ENCODE measurements at regions not wholly inside any gene's neighbourhood (a gene's known extent, or its start where the extent isn't known, plus 50 kb on each side); places are given as distances from the start of the nearest gene placed in this dataset.
A peak's percentile ranks its signal among the peaks of the same experiment; 100 is the strongest.

DNA sequence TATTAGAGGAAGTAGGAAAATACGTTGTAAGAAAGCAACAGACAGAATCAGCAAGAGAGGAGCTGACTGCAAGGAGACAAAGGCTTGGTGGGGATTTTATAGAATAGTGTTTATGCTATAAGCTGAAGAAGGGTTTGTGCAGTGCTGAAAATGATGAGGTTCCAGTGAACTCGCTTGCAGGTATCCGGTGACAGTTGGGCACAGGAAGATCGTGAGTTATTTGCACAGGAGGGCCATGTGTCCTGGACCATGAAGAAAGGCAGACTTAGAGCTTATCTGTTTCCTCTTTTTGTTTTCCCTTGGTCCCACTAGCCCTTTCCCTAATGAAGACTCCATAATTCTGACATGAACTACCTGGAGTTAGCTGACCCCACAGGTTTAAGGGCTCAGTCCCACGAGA lies 61.4 kb downstream of the NXNL2 start:
- H3K27ac ChIP-seq (replicated peaks): no peak overlapping the region
- H3K9me3 ChIP-seq (replicated peaks): no peaks in the 10 kb centered on the region
- intact Hi-C loops (cut with micrococcal nuclease): no loop called here
- no peaks in the 10 kb centered on the region for H3K36me3 ChIP-seq
- H3K4me3 ChIP-seq: no peak overlapping the region
- H3K4me1 ChIP-seq: no peaks in the 10 kb centered on the region
- no peak for DNase-seq
- TF ChIP-seq, protein P1, sequence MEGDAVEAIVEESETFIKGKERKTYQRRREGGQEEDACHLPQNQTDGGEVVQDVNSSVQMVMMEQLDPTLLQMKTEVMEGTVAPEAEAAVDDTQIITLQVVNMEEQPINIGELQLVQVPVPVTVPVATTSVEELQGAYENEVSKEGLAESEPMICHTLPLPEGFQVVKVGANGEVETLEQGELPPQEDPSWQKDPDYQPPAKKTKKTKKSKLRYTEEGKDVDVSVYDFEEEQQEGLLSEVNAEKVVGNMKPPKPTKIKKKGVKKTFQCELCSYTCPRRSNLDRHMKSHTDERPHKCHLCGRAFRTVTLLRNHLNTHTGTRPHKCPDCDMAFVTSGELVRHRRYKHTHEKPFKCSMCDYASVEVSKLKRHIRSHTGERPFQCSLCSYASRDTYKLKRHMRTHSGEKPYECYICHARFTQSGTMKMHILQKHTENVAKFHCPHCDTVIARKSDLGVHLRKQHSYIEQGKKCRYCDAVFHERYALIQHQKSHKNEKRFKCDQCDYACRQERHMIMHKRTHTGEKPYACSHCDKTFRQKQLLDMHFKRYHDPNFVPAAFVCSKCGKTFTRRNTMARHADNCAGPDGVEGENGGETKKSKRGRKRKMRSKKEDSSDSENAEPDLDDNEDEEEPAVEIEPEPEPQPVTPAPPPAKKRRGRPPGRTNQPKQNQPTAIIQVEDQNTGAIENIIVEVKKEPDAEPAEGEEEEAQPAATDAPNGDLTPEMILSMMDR (IDR thresholded peaks at IDR 0.05; ENCODE audit: borderline replicate concordance): no peak
- peaks cover 19% of the 10 kb centered on the region for H3K27me3 ChIP-seq (ENCODE audit: low read depth)

DNA sequence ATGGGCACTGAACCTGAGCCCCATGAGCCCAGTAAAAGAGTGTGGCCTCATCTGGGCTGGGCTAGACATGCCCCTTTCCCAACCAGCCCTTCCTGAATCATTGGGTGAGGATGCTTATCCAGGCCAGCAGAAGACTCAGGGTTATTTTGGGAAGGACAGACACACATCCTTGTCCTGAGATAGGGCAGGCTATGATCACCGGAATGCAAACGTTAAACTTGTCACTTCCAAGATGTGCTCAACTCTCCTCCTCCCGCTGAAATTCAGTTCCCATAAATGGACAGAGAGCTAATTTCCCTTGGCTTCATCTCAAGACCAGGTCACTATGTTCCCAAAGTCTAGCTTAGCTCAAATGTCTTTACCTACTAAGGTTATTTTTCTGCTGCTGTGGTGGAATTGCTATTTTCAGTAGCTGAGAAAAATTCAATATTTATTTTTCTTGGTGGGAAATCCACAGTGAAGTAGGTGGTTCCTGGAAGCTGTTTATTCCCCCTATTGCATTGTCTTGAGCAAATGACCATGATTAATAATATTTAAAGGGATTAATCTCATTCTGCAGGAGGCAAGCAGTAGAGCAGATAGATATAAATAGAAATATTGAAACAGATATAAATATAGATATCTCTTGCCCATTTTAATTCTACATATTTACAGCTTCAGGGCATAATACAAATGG lies 70.0 kb downstream of the NXNL2 start:
- Histone ChIP-seq H3K27me3 (ENCODE audit: low read depth) (no peaks in the 10 kb centered on the region), H3K4me3 (no peak overlapping the region), H3K9me3 (replicated peaks) (peaks cover 8% of the 10 kb centered on the region), H3K36me3 (no peaks in the 10 kb centered on the region), H3K27ac (replicated peaks) (peak overlapping the region; percentile 66), H3K4me1 (peaks cover 17% of the 10 kb centered on the region)
- intact Hi-C loops (cut with micrococcal nuclease): no loop called here
- DNase-seq: no peak
- TF ChIP-seq, protein P1 (IDR thresholded peaks at IDR 0.05; ENCODE audit: borderline replicate concordance): no peak

DNA sequence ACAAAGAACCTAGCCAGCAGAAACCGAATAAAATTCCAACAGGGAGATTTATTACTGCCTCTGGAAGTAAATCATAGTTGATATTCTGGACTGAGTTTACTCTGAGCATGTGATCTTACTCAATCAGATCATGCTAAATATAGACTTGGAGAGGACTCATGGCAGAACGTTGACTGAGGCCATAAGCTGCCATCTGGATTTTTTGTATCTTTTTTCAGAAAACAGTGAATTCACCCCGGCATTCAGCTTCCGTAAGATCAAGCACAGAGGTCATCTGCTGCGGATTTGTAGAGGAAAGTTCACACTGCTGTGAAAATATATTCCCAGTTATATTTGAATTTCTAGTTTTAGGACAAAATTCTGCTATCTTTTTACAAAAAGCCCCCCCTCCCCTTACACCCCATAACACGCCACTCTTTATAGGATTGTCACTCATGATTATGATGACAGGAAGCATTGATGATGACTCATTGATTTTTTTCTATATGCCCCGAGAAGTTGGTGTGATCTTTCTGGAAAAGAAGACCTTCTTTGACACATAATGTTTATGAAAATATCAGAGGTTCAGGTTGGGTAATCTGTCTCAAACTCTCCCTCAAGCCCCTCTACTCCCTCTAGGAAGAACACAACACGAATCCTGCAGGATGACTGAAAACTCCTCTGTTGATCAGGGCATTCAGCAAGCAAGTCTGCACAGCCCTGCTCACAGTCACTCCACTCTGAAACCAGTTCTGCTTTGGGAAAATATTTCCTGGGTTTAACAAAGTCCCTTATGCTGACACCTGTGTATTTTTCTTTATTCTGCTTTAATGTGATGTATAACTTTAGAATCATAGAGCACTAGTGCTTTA lies 70.8 kb downstream of the NXNL2 start:
- Histone ChIP-seq H3K4me1 (peaks cover 17% of the 10 kb centered on the region), H3K9me3 (replicated peaks) (peaks cover 8% of the 10 kb centered on the region), H3K4me3 (no peak overlapping the region), H3K36me3 (no peaks in the 10 kb centered on the region), H3K27ac (replicated peaks) (peak overlapping the region; percentile 66), H3K27me3 (ENCODE audit: low read depth) (no peaks in the 10 kb centered on the region)
- TF ChIP-seq, protein P1 (IDR thresholded peaks at IDR 0.05; ENCODE audit: borderline replicate concordance): no peak
- intact Hi-C loops (cut with micrococcal nuclease): no loop called here
- no peak for DNase-seq

- H3K4me3 ChIP-seq: no peak overlapping the region
- no peaks in the 10 kb centered on the region for H3K4me1 ChIP-seq
- H3K27ac ChIP-seq (replicated peaks): no peak overlapping the region
- DNase-seq: no peak
- intact Hi-C loops (cut with micrococcal nuclease): no loop called here
- H3K9me3 ChIP-seq (replicated peaks): peaks cover 65% of the 10 kb centered on the region
- H3K27me3 ChIP-seq (ENCODE audit: low read depth): no peaks in the 10 kb centered on the region
- TF ChIP-seq, protein P1 (IDR thresholded peaks at IDR 0.05; ENCODE audit: borderline replicate concordance): no peak
- H3K36me3 ChIP-seq: no peaks in the 10 kb centered on the region
Observed at GRCh38 chr9:88614359-88614758, 79.4 kb downstream of the NXNL2 start.

DNA sequence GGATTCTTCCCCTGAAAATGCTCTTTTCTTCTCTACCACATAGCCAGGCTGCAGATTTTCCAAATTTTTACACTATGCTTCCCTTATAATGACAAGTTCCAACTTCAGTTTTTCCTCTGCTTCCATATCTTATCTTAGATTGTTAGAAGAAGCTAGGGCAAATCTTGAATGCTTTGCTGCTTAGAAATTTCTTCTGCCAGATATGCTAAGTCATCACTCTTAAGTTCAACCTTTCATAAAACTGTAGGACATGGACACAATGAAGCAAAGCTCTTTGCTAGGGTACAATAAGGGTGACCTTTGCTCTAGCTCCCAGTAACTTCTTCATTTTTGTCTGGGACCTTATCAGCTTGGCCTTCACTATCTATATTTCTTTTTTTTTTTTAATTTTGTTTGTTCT lies 88.7 kb downstream of the NXNL2 start:
- Histone ChIP-seq H3K27me3 (ENCODE audit: low read depth) (no peaks in the 10 kb centered on the region), H3K27ac (replicated peaks) (no peak overlapping the region), H3K36me3 (no peaks in the 10 kb centered on the region), H3K4me3 (no peak overlapping the region), H3K9me3 (replicated peaks) (no peaks in the 10 kb centered on the region), H3K4me1 (no peaks in the 10 kb centered on the region)
- intact Hi-C loops (cut with micrococcal nuclease): no loop called here
- DNase-seq: no peak
- TF ChIP-seq, protein P1 (IDR thresholded peaks at IDR 0.05; ENCODE audit: borderline replicate concordance): no peak
